Breast epithelium (tissue), 4 donors: ENCODE measurements at regions not wholly inside any gene's neighbourhood (a gene's known extent, or its start where the extent isn't known, plus 50 kb on each side); places are given as distances from the start of the nearest gene placed in this dataset.
A peak's percentile ranks its signal among the peaks of the same experiment; 100 is the strongest.

Experiments
- DNase-seq, 2 donors: peaks; one replicate each; pipeline ENCODE4 v3.0.0-alpha.2; 2019; ENCODE audit warnings: low spot score in 2 of 2
- H3K27ac ChIP-seq, 2 donors: fragments of 200-600 bp; sonication (generic) in 1 of 2; one replicate each; pipeline ENCODE4 v1.5.1; 2016 to 2019; ENCODE audit warnings: mild to moderate bottlenecking in 1 of 2
- H3K27me3 ChIP-seq, 2 donors: fragments of 200-600 bp; sonication (generic) in 1 of 2; one replicate each; pipeline versions ENCODE4 v1.5.1 to v1.6.0; 2017 to 2019; ENCODE audit warnings: control low read depth in 1 of 2, mild to moderate bottlenecking in 1 of 2
- H3K36me3 ChIP-seq: fragments of 200-600 bp; one replicate; pipeline ENCODE4 v1.5.1; 2019
- H3K4me1 ChIP-seq, 2 donors: fragments of 200-600 bp; sonication (generic); one replicate each; pipeline ENCODE4 v1.5.1; 2016 to 2019; ENCODE audit warnings: control low read depth in 1 of 2
- H3K4me3 ChIP-seq, 3 donors: fragments of 200-600 bp; sonication (generic); 1 replicate in 2 of 3; 2 replicates in 1 of 3; pipeline ENCODE4 v1.5.1; 2016 to 2019; ENCODE audit warnings: mild to moderate bottlenecking in 3 of 3, moderate library complexity in 2 of 3
- H3K9me3 ChIP-seq, 2 donors: fragments of 200-600 bp; sonication (generic) in 1 of 2; one replicate each; pipeline ENCODE4 v1.5.1; 2016 to 2019; ENCODE audit warnings: control low read depth in 1 of 2
- CTCF ChIP-seq, 3 donors: fragments of 450-650 bp; IDR thresholded peaks; one replicate each; pipeline ENCODE4 v1.5.1; 2016 to 2017; ENCODE audit warnings: antibody characterized with exemption in 3 of 3, mild to moderate bottlenecking in 3 of 3, moderate library complexity in 3 of 3
- POLR2A ChIP-seq: fragments of 450-650 bp; IDR thresholded peaks from one replicate; pipeline ENCODE4 v1.6.1; 2016; ENCODE audit warnings: antibody characterized with exemption, mild to moderate bottlenecking, moderate library complexity
- POLR2AphosphoS5 ChIP-seq, 3 donors: sonication (generic); formaldehyde crosslinking; IDR thresholded peaks; one replicate each; pipeline ENCODE4 v1.6.1; 2017; ENCODE audit warnings: antibody characterized with exemption in 3 of 3
- intact Hi-C: fragments of 100-400 bp; cut with DNase I; formaldehyde crosslinking; loops from one replicate; pipeline ENCODE4 v1.15.1; 2023; ENCODE audit warnings: low total_unique reads

- Histone ChIP-seq H3K27me3 (no peaks in the 10 kb centered on the region), H3K9me3 (no peaks in the 10 kb centered on the region), H3K36me3 (no peaks in the 10 kb centered on the region), H3K4me1 (no peaks in the 10 kb centered on the region), H3K27ac (no peak overlapping the region), H3K4me3 (no peak overlapping the region)
- TF ChIP-seq POLR2AphosphoS5 (IDR thresholded peaks at IDR 0.05), result peak in 2 of 3 donors; percentile 58 to 82
- TF ChIP-seq CTCF (IDR thresholded peaks at IDR 0.05), result no peak
- no peak for TF ChIP-seq POLR2A
- peak in 1 of 2 donors; percentile 18 for DNase-seq
- intact Hi-C loops, result no loop called here
Observed at GRCh38 chr1:219120624-219121544, 52.8 kb upstream of the LYPLAL1 start.

- H3K27me3 ChIP-seq, result no peaks in the 10 kb centered on the region
- intact Hi-C loops, result no loop called here
- no peak overlapping the region for H3K4me3 ChIP-seq
- TF ChIP-seq POLR2A (no peak), POLR2AphosphoS5 (IDR thresholded peaks at IDR 0.05) (no peak), CTCF (IDR thresholded peaks at IDR 0.05) (no peak)
- DNase-seq, result no peak
- H3K9me3 ChIP-seq, result no peaks in the 10 kb centered on the region
- H3K36me3 ChIP-seq, result no peaks in the 10 kb centered on the region
- no peak overlapping the region for H3K27ac ChIP-seq
- H3K4me1 ChIP-seq, result no peaks in the 10 kb centered on the region
Observed at GRCh38 chr1:219121679-219122078, 52.0 kb upstream of the LYPLAL1 start.

- Histone ChIP-seq H3K9me3 (no peaks in the 10 kb centered on the region), H3K27ac (no peak overlapping the region), H3K4me3 (no peak overlapping the region), H3K36me3 (no peaks in the 10 kb centered on the region), H3K27me3 (no peaks in the 10 kb centered on the region), H3K4me1 (no peaks in the 10 kb centered on the region)
- TF ChIP-seq POLR2A, result no peak
- no peak for TF ChIP-seq CTCF (IDR thresholded peaks at IDR 0.05)
- no peak for TF ChIP-seq POLR2AphosphoS5 (IDR thresholded peaks at IDR 0.05)
- intact Hi-C loops, result no loop called here
- DNase-seq, result no peak
Observed at GRCh38 chr1:219123036-219123435, 50.6 kb upstream of the LYPLAL1 start.
